ENCODE measurements at regions not wholly inside any gene's neighbourhood (a gene's known extent, or its start where the extent isn't known, plus 50 kb on each side); places are given as distances from the start of the nearest gene placed in this dataset.

GRCh38 chr10:118407777-118408176 lies 65.7 kb upstream of the FAM204A start:
- Histone ChIP-seq H3K79me2 (ENCODE audit: insufficient read depth, low read length) (no peaks in the 10 kb centered on the region), H3K4me1 (ENCODE audit: insufficient read depth, low read length) (no peaks in the 10 kb centered on the region), H2AFZ (ENCODE audit: low read length) (no peak overlapping the region), H4K20me1 (ENCODE audit: insufficient read depth, low read length) (no peaks in the 10 kb centered on the region), H3K4me2 (ENCODE audit: insufficient read depth, low read length) (no peak overlapping the region), H3K27ac (ENCODE audit: low read depth, low read length) (no peak overlapping the region), H3K36me3 (ENCODE audit: insufficient read depth, low read length) (no peaks in the 10 kb centered on the region), H3K27me3 (ENCODE audit: insufficient read depth, low read length) (no peaks in the 10 kb centered on the region), H3K4me3 (ENCODE audit: insufficient read depth, low read length) (no peak overlapping the region), H3K9me3 (ENCODE audit: low read depth, low read length) (no peaks in the 10 kb centered on the region)
- TF ChIP-seq, protein P1, sequence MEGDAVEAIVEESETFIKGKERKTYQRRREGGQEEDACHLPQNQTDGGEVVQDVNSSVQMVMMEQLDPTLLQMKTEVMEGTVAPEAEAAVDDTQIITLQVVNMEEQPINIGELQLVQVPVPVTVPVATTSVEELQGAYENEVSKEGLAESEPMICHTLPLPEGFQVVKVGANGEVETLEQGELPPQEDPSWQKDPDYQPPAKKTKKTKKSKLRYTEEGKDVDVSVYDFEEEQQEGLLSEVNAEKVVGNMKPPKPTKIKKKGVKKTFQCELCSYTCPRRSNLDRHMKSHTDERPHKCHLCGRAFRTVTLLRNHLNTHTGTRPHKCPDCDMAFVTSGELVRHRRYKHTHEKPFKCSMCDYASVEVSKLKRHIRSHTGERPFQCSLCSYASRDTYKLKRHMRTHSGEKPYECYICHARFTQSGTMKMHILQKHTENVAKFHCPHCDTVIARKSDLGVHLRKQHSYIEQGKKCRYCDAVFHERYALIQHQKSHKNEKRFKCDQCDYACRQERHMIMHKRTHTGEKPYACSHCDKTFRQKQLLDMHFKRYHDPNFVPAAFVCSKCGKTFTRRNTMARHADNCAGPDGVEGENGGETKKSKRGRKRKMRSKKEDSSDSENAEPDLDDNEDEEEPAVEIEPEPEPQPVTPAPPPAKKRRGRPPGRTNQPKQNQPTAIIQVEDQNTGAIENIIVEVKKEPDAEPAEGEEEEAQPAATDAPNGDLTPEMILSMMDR (IDR thresholded peaks at IDR 0.05; ENCODE audit: extremely low read depth, low read depth, low read length) = no peak
- DNase-seq (ENCODE audit: insufficient read length, low spot score, missing footprints) = no peak

DNA sequence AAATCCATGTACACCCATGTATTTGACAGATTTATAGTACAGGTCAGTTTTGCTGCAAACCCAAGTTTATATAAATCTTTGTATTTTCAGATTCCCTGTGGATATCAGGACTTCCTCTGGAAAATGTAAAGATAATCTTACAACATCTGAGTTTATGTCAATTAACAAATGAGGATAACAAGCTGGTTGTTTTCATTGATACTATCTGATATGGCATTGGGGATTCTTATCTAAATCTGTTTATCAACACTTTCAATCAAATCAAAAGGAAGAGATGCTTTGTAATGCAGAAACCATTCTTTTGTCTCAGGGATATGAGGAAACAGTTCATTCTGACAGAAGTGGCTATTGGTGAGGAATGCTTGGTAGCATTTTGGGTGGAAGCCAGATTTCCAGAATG lies 64.9 kb upstream of the FAM204A start:
- Histone ChIP-seq H4K20me1 (ENCODE audit: insufficient read depth, low read length) (no peaks in the 10 kb centered on the region), H3K4me1 (ENCODE audit: insufficient read depth, low read length) (no peaks in the 10 kb centered on the region), H2AFZ (ENCODE audit: low read length) (no peak overlapping the region), H3K27ac (ENCODE audit: low read depth, low read length) (no peak overlapping the region), H3K36me3 (ENCODE audit: insufficient read depth, low read length) (no peaks in the 10 kb centered on the region), H3K4me2 (ENCODE audit: insufficient read depth, low read length) (no peak overlapping the region), H3K27me3 (ENCODE audit: insufficient read depth, low read length) (no peaks in the 10 kb centered on the region), H3K9me3 (ENCODE audit: low read depth, low read length) (no peaks in the 10 kb centered on the region), H3K79me2 (ENCODE audit: insufficient read depth, low read length) (no peaks in the 10 kb centered on the region), H3K4me3 (ENCODE audit: insufficient read depth, low read length) (no peak overlapping the region)
- peak; percentile 49 for DNase-seq (ENCODE audit: insufficient read length, low spot score, missing footprints)
- TF ChIP-seq, protein P1 (IDR thresholded peaks at IDR 0.05; ENCODE audit: extremely low read depth, low read depth, low read length) = no peak

DNA sequence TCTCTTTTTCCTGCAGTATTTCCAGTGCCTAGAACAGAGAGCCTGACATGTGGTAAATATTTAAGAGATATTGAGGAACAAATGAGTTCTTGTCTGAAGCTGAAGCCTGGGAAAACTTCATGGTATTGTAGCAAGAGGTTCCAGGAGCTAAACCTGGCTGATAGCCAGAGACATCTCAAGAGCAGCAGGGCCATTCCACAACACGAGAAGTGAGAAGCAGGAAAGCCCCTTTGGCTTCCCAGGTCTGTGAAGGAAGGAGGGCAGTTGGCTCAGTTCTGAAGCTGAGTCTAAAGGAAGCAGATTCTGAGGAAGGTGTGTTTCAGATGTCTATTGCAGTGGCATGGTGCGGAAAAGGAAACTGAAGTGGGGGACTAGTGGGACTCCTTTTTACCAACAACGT lies 63.8 kb upstream of the FAM204A start:
- H3K9me3 ChIP-seq (ENCODE audit: low read depth, low read length) = no peaks in the 10 kb centered on the region
- no peaks in the 10 kb centered on the region for H4K20me1 ChIP-seq (ENCODE audit: insufficient read depth, low read length)
- no peak overlapping the region for H2AFZ ChIP-seq (ENCODE audit: low read length)
- H3K4me1 ChIP-seq (ENCODE audit: insufficient read depth, low read length) = no peaks in the 10 kb centered on the region
- no peak overlapping the region for H3K27ac ChIP-seq (ENCODE audit: low read depth, low read length)
- H3K27me3 ChIP-seq (ENCODE audit: insufficient read depth, low read length) = no peaks in the 10 kb centered on the region
- TF ChIP-seq, protein P1 (IDR thresholded peaks at IDR 0.05; ENCODE audit: extremely low read depth, low read depth, low read length) = no peak
- no peaks in the 10 kb centered on the region for H3K79me2 ChIP-seq (ENCODE audit: insufficient read depth, low read length)
- H3K4me3 ChIP-seq (ENCODE audit: insufficient read depth, low read length) = no peak overlapping the region
- no peak for DNase-seq (ENCODE audit: insufficient read length, low spot score, missing footprints)
- no peaks in the 10 kb centered on the region for H3K36me3 ChIP-seq (ENCODE audit: insufficient read depth, low read length)
- no peak overlapping the region for H3K4me2 ChIP-seq (ENCODE audit: insufficient read depth, low read length)

DNA sequence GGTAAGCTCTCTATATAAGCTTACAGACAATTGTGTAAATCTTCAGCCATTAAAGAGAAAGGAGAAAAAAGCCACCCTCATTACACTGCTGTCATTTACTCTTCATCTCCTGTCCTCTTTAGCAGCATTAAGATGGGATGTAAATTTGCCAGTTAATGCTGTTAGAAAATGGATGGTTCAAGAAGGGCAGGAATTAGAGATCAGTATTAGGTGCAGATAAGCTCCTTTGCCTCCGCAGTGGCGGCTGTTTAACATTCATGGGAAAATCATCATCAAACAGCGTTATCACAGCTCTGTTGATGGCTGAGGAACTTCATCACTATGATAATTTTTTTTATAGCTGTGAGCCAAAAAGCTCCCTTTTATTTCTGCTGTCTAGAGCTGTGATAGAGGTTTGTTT lies 61.8 kb upstream of the FAM204A start:
- Histone ChIP-seq H3K4me2 (ENCODE audit: insufficient read depth, low read length) (no peak overlapping the region), H3K9me3 (ENCODE audit: low read depth, low read length) (no peaks in the 10 kb centered on the region), H3K27ac (ENCODE audit: low read depth, low read length) (no peak overlapping the region), H4K20me1 (ENCODE audit: insufficient read depth, low read length) (no peaks in the 10 kb centered on the region), H3K4me3 (ENCODE audit: insufficient read depth, low read length) (no peak overlapping the region), H3K4me1 (ENCODE audit: insufficient read depth, low read length) (no peaks in the 10 kb centered on the region), H3K79me2 (ENCODE audit: insufficient read depth, low read length) (no peaks in the 10 kb centered on the region), H3K27me3 (ENCODE audit: insufficient read depth, low read length) (no peaks in the 10 kb centered on the region), H2AFZ (ENCODE audit: low read length) (no peak overlapping the region), H3K36me3 (ENCODE audit: insufficient read depth, low read length) (no peaks in the 10 kb centered on the region)
- TF ChIP-seq, protein P1 (IDR thresholded peaks at IDR 0.05; ENCODE audit: extremely low read depth, low read depth, low read length) = no peak
- no peak for DNase-seq (ENCODE audit: insufficient read length, low spot score, missing footprints)

Data from osteoblast (primary cell).